NB4 (cell line): ENCODE measurements at regions not wholly inside any gene's neighbourhood (a gene's known extent, or its start where the extent isn't known, plus 50 kb on each side); places are given as distances from the start of the nearest gene placed in this dataset.

Experiments used
- CTCF ChIP-seq: IDR thresholded peaks from one replicate; pipeline ENCODE4 v1.5.1; 2012; ENCODE audit warnings: low read depth, low read length
- MAX ChIP-seq: IDR thresholded peaks from 2 replicates; pipeline ENCODE4 v1.6.1; 2011; ENCODE audit warnings: low read depth, low read length

- TF ChIP-seq CTCF: no peak
- no peak for TF ChIP-seq MAX
Observed at GRCh38 chr16:86707171-86707570, 128.8 kb downstream of the FOXL1 start.
